H1 (cell line): ENCODE measurements at regions not wholly inside any gene's neighbourhood (a gene's known extent, or its start where the extent isn't known, plus 50 kb on each side); places are given as distances from the start of the nearest gene placed in this dataset.

Experiments used
- ASH2L ChIP-seq: fragments of 200-600, 300-600 bp; sonication (generic); IDR thresholded peaks from one replicate; pipeline ENCODE4 v1.7.1; 2017; ENCODE audit warnings: low read length
- NANOG ChIP-seq: IDR thresholded peaks from 2 replicates; pipeline ENCODE4 v1.6.1; 2011; ENCODE audit warnings: low read length, low read depth, mild to moderate bottlenecking, inconsistent platforms; ENCODE audit not compliant: insufficient read depth, poor library complexity, severe bottlenecking
- NRF1 ChIP-seq: IDR thresholded peaks from 2 replicates; pipeline ENCODE4 v1.6.1; 2011; ENCODE audit warnings: mild to moderate bottlenecking, low read depth, low read length, improper control_type of control experiment
- RAD21 ChIP-seq, 2 experiments: IDR thresholded peaks in 1 of 2; conservative IDR thresholded peaks in 1 of 2; 2 replicates each; pipeline ENCODE4 v1.6.1; 2011; ENCODE audit warnings: low read depth in 2 of 2, low read length in 2 of 2, improper control_type of control experiment in 1 of 2, inconsistent platforms in 1 of 2, mild to moderate bottlenecking in 1 of 2, moderate library complexity in 1 of 2

DNA sequence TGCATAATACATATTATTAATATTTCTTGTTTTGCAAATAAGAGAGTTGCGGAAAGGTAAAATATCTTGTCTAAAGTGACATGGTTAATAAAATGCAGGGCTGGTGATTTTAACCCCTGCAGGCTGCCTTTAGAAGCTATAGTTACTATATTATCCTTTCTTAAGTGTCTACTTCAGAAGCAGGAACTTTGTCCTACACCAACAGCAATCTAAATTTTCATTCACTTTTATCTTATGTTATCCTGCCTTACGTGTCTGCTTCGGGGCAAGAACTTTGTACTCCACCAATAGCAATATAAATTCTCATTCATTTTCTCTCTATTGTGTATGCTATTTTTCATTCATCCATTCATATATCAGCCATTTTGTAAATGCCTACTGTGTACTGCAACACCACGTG lies 719.5 kb downstream of the TLR4 start (continued):
- no peak for TF ChIP-seq NANOG
- TF ChIP-seq ASH2L, result no peak
- no peak for TF ChIP-seq RAD21 (IDR thresholded peaks at IDR 0.05 in 1 of 2, conservative IDR thresholded peaks at IDR 0.05 in 1 of 2; ENCODE audit: low read depth in 2 of 2, low read length in 2 of 2)
- TF ChIP-seq NRF1, result no peak
